A673 (cell line): ENCODE measurements at regions not wholly inside any gene's neighbourhood (a gene's known extent, or its start where the extent isn't known, plus 50 kb on each side); places are given as distances from the start of the nearest gene placed in this dataset.
"Not testable (repeated sequence)": the region's sequence is repeated elsewhere in the genome, so short reads cannot be mapped to it uniquely, and the experiment has no call there.

Source experiments
- BruUV-seq: library from RNA; stranded (reverse); fragments of 400-500 nt; replicated peaks from 2 replicates; lab custom pipeline; 2021; lab: Mats Ljungman, UMichigan
- CTCF ChIA-PET: fragments of 300-600 bp; sonication (Branson Sonifier 250); formaldehyde crosslinking; loops from one replicate; lab custom pipeline; 2022; ENCODE audit warnings: antibody characterized with exemption; lab: Charles Lee
- POLR2A ChIA-PET: fragments of 300-600 bp; sonication (Branson Sonifier 250); formaldehyde crosslinking; loops from one replicate; lab custom pipeline; 2022; ENCODE audit warnings: antibody characterized with exemption; ENCODE audit not compliant: low non-redundant PET; lab: Charles Lee
- DNase-seq: peaks from one replicate; pipeline ENCODE4 v3.0.0-alpha.2; 2015; ENCODE audit warnings: low spot score
- H3K27ac ChIP-seq: fragments of 200-600 bp; sonication (generic); 2 replicates; pipeline ENCODE4 v1.5.1; 2016; ENCODE audit warnings: mixed run types, low read depth, mild to moderate bottlenecking, mixed read lengths, antibody characterized with exemption, low read length; ENCODE audit not compliant: poor library complexity, severe bottlenecking
- H3K27me3 ChIP-seq: fragments of 200-600 bp; sonication (generic); replicated peaks from 2 replicates; pipeline ENCODE4 v1.6.1; 2017; ENCODE audit warnings: mixed run types, low read depth, mild to moderate bottlenecking, mixed read lengths, antibody characterized with exemption, low read length; ENCODE audit not compliant: insufficient read depth, poor library complexity
- H3K36me3 ChIP-seq: fragments of 200-600 bp; sonication (generic); 2 replicates; pipeline ENCODE4 v1.6.1; 2016; ENCODE audit warnings: mixed run types, mild to moderate bottlenecking, mixed read lengths, antibody characterized with exemption, low read length; ENCODE audit not compliant: insufficient read depth, poor library complexity, severe bottlenecking
- H3K4me1 ChIP-seq: fragments of 200-600 bp; sonication (generic); 2 replicates; pipeline ENCODE4 v1.6.1; 2017; ENCODE audit warnings: mixed run types, mild to moderate bottlenecking, mixed read lengths, antibody characterized with exemption, low read length; ENCODE audit not compliant: insufficient read depth, poor library complexity, severe bottlenecking
- H3K4me3 ChIP-seq: fragments of 200-600 bp; sonication (generic); 2 replicates; pipeline ENCODE4 v1.5.1; 2016; ENCODE audit warnings: low read depth, mixed run types, mild to moderate bottlenecking, mixed read lengths, low read length; ENCODE audit not compliant: poor library complexity, severe bottlenecking
- H3K9me3 ChIP-seq: fragments of 200-600 bp; sonication (generic); 2 replicates; pipeline ENCODE4 v1.6.1; 2016; ENCODE audit warnings: mixed run types, low read depth, mild to moderate bottlenecking, mixed read lengths, antibody characterized with exemption, low read length; ENCODE audit not compliant: poor library complexity, severe bottlenecking
- CTCF ChIP-seq: fragments of 300-800, 200-600 bp; sonication (generic); conservative IDR thresholded peaks from 2 replicates; pipeline ENCODE4 v1.5.1; 2017; ENCODE audit warnings: low read depth, mild to moderate bottlenecking, antibody characterized with exemption, low read length, moderate library complexity, mixed read lengths
- EZH2 ChIP-seq: fragments of 200-600 bp; sonication (generic); IDR thresholded peaks from 2 replicates; pipeline ENCODE4 v1.6.1; 2017; ENCODE audit warnings: borderline replicate concordance, low read depth, mild to moderate bottlenecking, mixed read lengths, antibody characterized with exemption, low read length; ENCODE audit not compliant: poor library complexity, severe bottlenecking
- intact Hi-C: fragments of 100-400 bp; cut with micrococcal nuclease; formaldehyde crosslinking; loops from one replicate; pipeline ENCODE4 v1.10.0; 2022; ENCODE audit not compliant: unreplicated experiment

GRCh38 chr5:163894645-163895044 is 389.2 kb downstream of the MAT2B start:
- DNase-seq: no peak
- no peaks in the 10 kb centered on the region for H3K27me3 ChIP-seq
- H3K27ac ChIP-seq: no peak overlapping the region
- H3K36me3 ChIP-seq: no peaks in the 10 kb centered on the region
- H3K4me1 ChIP-seq: no peaks in the 10 kb centered on the region
- CTCF ChIA-PET: no interaction called here
- TF ChIP-seq EZH2 (no peak), CTCF (no peak)
- no peak overlapping the region for H3K4me3 ChIP-seq
- POLR2A ChIA-PET: no interaction called here
- intact Hi-C loops: no loop called here
- H3K9me3 ChIP-seq: no peaks in the 10 kb centered on the region
- BruUV-seq: no TSS peak

GRCh38 chr5:163898873-163899272 is 393.5 kb downstream of the MAT2B start:
- CTCF ChIA-PET: no interaction called here
- no TSS peak for BruUV-seq
- POLR2A ChIA-PET: no interaction called here

GRCh38 chr5:163907783-163908182 is 402.4 kb downstream of the MAT2B start:
- H3K9me3 ChIP-seq, CTCF ChIA-PET, DNase-seq, H3K27me3 ChIP-seq, BruUV-seq, POLR2A ChIA-PET, H3K27ac ChIP-seq, H3K36me3 ChIP-seq, H3K4me1 ChIP-seq, intact Hi-C loops, H3K4me3 ChIP-seq: not testable (repeated sequence)

More at GRCh38 chr5:163898873-163899272, 393.5 kb downstream of the MAT2B start:
- Histone ChIP-seq H3K27me3 (no peaks in the 10 kb centered on the region), H3K4me3 (no peak overlapping the region), H3K27ac (no peak overlapping the region), H3K36me3 (no peaks in the 10 kb centered on the region), H3K4me1 (no peaks in the 10 kb centered on the region), H3K9me3 (peaks cover 5% of the 10 kb centered on the region)
- no peak for DNase-seq
- TF ChIP-seq CTCF: no peak
- TF ChIP-seq EZH2: no peak
- intact Hi-C loops: no loop called here

- intact Hi-C loops: no loop called here
- H3K27ac ChIP-seq: no peak overlapping the region
- DNase-seq: no peak
- H3K9me3 ChIP-seq: no peaks in the 10 kb centered on the region
- POLR2A ChIA-PET: no interaction called here
- no peak overlapping the region for H3K4me3 ChIP-seq
- CTCF ChIA-PET: no interaction called here
- no peaks in the 10 kb centered on the region for H3K27me3 ChIP-seq
- H3K36me3 ChIP-seq: no peaks in the 10 kb centered on the region
- BruUV-seq: no TSS peak
- TF ChIP-seq CTCF (no peak), EZH2 (no peak)
- H3K4me1 ChIP-seq: no peaks in the 10 kb centered on the region
Measured at GRCh38 chr5:163908253-163908652, 402.8 kb downstream of the MAT2B start.
